Spleen (tissue), 11 donors: ENCODE measurements at regions not wholly inside any gene's neighbourhood (a gene's known extent, or its start where the extent isn't known, plus 50 kb on each side); places are given as distances from the start of the nearest gene placed in this dataset.

ENCODE experiments used
- DNase-seq: peaks from one replicate; pipeline ENCODE4 v3.0.0-alpha.2; 2020
- H3K27ac ChIP-seq, 8 donors: fragments of 200-600 bp; sonication (generic) in 7 of 8; 1 replicate in 4 of 8; 2 replicates in 4 of 8; pipeline versions ENCODE4 v1.5.0 to v1.8.0; 2016 to 2021; ENCODE audit warnings: inconsistent platforms in 4 of 8, mild to moderate bottlenecking in 4 of 8, moderate library complexity in 1 of 8
- H3K27me3 ChIP-seq, 7 donors: fragments of 200-600 bp; sonication (generic) in 6 of 7; replicated peaks in 1 of 7; 1 replicate in 4 of 7; 2 replicates in 3 of 7; pipeline versions ENCODE4 v1.5.0 to v1.8.0; 2016 to 2021; ENCODE audit warnings: inconsistent platforms in 3 of 7, mild to moderate bottlenecking in 1 of 7
- H3K36me3 ChIP-seq, 6 donors: fragments of 200-600 bp; sonication (generic) in 5 of 6; 1 replicate in 4 of 6; 2 replicates in 2 of 6; pipeline versions ENCODE4 v1.5.0 to v1.8.0; 2016 to 2021; ENCODE audit warnings: inconsistent platforms in 2 of 6
- H3K4me1 ChIP-seq, 6 donors: fragments of 200-600 bp; sonication (generic) in 5 of 6; 1 replicate in 3 of 6; 2 replicates in 3 of 6; pipeline versions ENCODE4 v1.5.0 to v1.8.0; 2016 to 2021; ENCODE audit warnings: inconsistent platforms in 3 of 6
- H3K4me3 ChIP-seq, 8 donors: fragments of 200-600 bp; sonication (generic) in 7 of 8; 1 replicate in 4 of 8; 2 replicates in 4 of 8; pipeline versions ENCODE4 v1.5.0 to v1.8.0; 2016 to 2021; ENCODE audit warnings: inconsistent platforms in 4 of 8, mild to moderate bottlenecking in 4 of 8, moderate library complexity in 2 of 8
- H3K9me3 ChIP-seq, 8 donors: fragments of 200-600 bp; sonication (generic) in 7 of 8; 1 replicate in 4 of 8; 2 replicates in 4 of 8; pipeline versions ENCODE4 v1.5.0 to v1.8.0; 2016 to 2021; ENCODE audit warnings: inconsistent platforms in 4 of 8
- CTCF ChIP-seq, 11 experiments: fragments of 200-600 bp in 7 of 11; fragments of 450-650 bp in 4 of 11; sonication (generic) in 4 of 11; IDR thresholded peaks in 8 of 11; conservative IDR thresholded peaks in 3 of 11; 1 replicate in 7 of 11; 2 replicates in 4 of 11; pipeline versions ENCODE4 v1.4.0 to v1.8.0; 2016 to 2021; ENCODE audit warnings: antibody characterized with exemption in 11 of 11, inconsistent platforms in 4 of 11, mild to moderate bottlenecking in 1 of 11
- POLR2A ChIP-seq, 3 donors: fragments of 450-650 bp; IDR thresholded peaks; one replicate each; pipeline ENCODE4 v1.5.1; 2017; ENCODE audit warnings: antibody characterized with exemption in 3 of 3, mild to moderate bottlenecking in 1 of 3
- POLR2AphosphoS5 ChIP-seq, 3 donors: sonication (generic); formaldehyde crosslinking; IDR thresholded peaks; one replicate each; pipeline ENCODE4 v1.5.1; 2017; ENCODE audit warnings: antibody characterized with exemption in 3 of 3
- WGBS, 5 donors: extraction: QIAGEN DNeasy Blood & Tissue Kit in 3 of 5; methylation state at CpG; one replicate each; pipeline versions ENCODE4 v1.1.5 to v1.1.7; 2013 to 2018; 5-methylcytosine and 5-hydroxymethylcytosine counted together
- intact Hi-C: fragments of 100-400 bp; cut with DNase I; formaldehyde crosslinking; loops from one replicate; pipeline ENCODE4 v1.15.0; 2023; ENCODE audit warnings: low total_unique reads
- donor health status: healthy with polysubstance abuse.
- donor health status: DM: no; HTN: no; CAD: no; lungs with moderate emphysema.
- donor health status: DM: no; HTN: no; CAD: no.
- donor health status: Bipolar disorder and iron deficiency.
- donor health status: healthy.
- donor health status: DM: no; HTN: no; CAD: no.
- donor health status: DM: yes; HTN: yes; CAD: no.

GRCh38 chr21:21751286-21751685, 753.1 kb downstream of the NCAM2 start:
- no peaks in the 10 kb centered on the region for H3K27me3 ChIP-seq
- no peak overlapping the region for H3K4me3 ChIP-seq
- H3K27ac ChIP-seq: no peak overlapping the region
- H3K4me1 ChIP-seq: no peaks in the 10 kb centered on the region
- H3K9me3 ChIP-seq: peaks cover 0 to 23% (median 4%) of the 10 kb centered on the region in 8 donors
- DNase-seq: no peak
- intact Hi-C loops: no loop called here
- no peaks in the 10 kb centered on the region for H3K36me3 ChIP-seq
- TF ChIP-seq CTCF (IDR thresholded peaks at IDR 0.05 in 8 of 11, conservative IDR thresholded peaks at IDR 0.05 in 3 of 11) (peak in 3 of 11 experiments; percentile 17 to 51 (median 41)), POLR2AphosphoS5 (IDR thresholded peaks at IDR 0.05) (no peak), POLR2A (IDR thresholded peaks at IDR 0.05) (no peak)
- WGBS, 5 donors: 26 to 76% (median 71%) methylated on average over 1 of the region's 1 CpG

GRCh38 chr21:21762855-21763254, 764.6 kb downstream of the NCAM2 start:
- Histone ChIP-seq H3K36me3 (no peaks in the 10 kb centered on the region), H3K4me3 (no peak overlapping the region), H3K9me3 (peaks cover 0 to 5% (median 0%) of the 10 kb centered on the region in 8 donors), H3K4me1 (no peaks in the 10 kb centered on the region), H3K27me3 (no peaks in the 10 kb centered on the region), H3K27ac (no peak overlapping the region)
- no peak for DNase-seq
- TF ChIP-seq POLR2A (IDR thresholded peaks at IDR 0.05) (no peak), CTCF (IDR thresholded peaks at IDR 0.05 in 8 of 11, conservative IDR thresholded peaks at IDR 0.05 in 3 of 11) (no peak), POLR2AphosphoS5 (IDR thresholded peaks at IDR 0.05) (no peak)
- intact Hi-C loops: no loop called here
- 43 to 88% (median 74%) methylated on average over 1 of the region's 1 CpG for WGBS, 5 donors

GRCh38 chr21:21764281-21764680, 766.1 kb downstream of the NCAM2 start:
- intact Hi-C loops: no loop called here
- no peaks in the 10 kb centered on the region for H3K36me3 ChIP-seq

GRCh38 chr21:21767276-21767675, 769.1 kb downstream of the NCAM2 start:
- H3K9me3 ChIP-seq: peaks cover 0 to 18% (median 10%) of the 10 kb centered on the region in 8 donors
- intact Hi-C loops: no loop called here

More at GRCh38 chr21:21764281-21764680, 766.1 kb downstream of the NCAM2 start:
- TF ChIP-seq CTCF (IDR thresholded peaks at IDR 0.05 in 8 of 11, conservative IDR thresholded peaks at IDR 0.05 in 3 of 11) (no peak), POLR2A (IDR thresholded peaks at IDR 0.05) (no peak), POLR2AphosphoS5 (IDR thresholded peaks at IDR 0.05) (no peak)
- 72 to 83% (median 75%) methylated on average over 2 of the region's 2 CpGs for WGBS, 5 donors
- DNase-seq: no peak
- Histone ChIP-seq H3K4me3 (no peak overlapping the region), H3K9me3 (peaks cover 0 to 14% (median 7%) of the 10 kb centered on the region in 8 donors), H3K4me1 (no peaks in the 10 kb centered on the region), H3K27ac (no peak overlapping the region), H3K27me3 (no peaks in the 10 kb centered on the region)

More at GRCh38 chr21:21767276-21767675, 769.1 kb downstream of the NCAM2 start:
- TF ChIP-seq POLR2A (IDR thresholded peaks at IDR 0.05): no peak
- no peak for TF ChIP-seq CTCF (IDR thresholded peaks at IDR 0.05 in 8 of 11, conservative IDR thresholded peaks at IDR 0.05 in 3 of 11)
- TF ChIP-seq POLR2AphosphoS5 (IDR thresholded peaks at IDR 0.05): no peak
- Histone ChIP-seq H3K4me1 (no peaks in the 10 kb centered on the region), H3K4me3 (no peak overlapping the region), H3K27ac (no peak overlapping the region), H3K36me3 (no peaks in the 10 kb centered on the region), H3K27me3 (no peaks in the 10 kb centered on the region)
- WGBS, 5 donors: 73 to 84% (median 77%) methylated on average over 5 of the region's 5 CpGs
- DNase-seq: no peak
